ENCODE measurements at regions not wholly inside any gene's neighbourhood (a gene's known extent, or its start where the extent isn't known, plus 50 kb on each side); places are given as distances from the start of the nearest gene placed in this dataset.

GRCh38 chr20:42005211-42005610 is 387.0 kb upstream of the CHD6 start:
- Mint-ChIP-seq H3K4me1 (no peaks in the 10 kb centered on the region), H3K36me3 (ENCODE audit: low read depth) (peaks cover 26% of the 10 kb centered on the region), H3K4me3 (no peak overlapping the region), H3K27me3 (ENCODE audit: insufficient read depth, low read depth, poor library complexity) (peaks cover 3% of the 10 kb centered on the region), H3K9me3 (peaks cover 91% of the 10 kb centered on the region), H3K27ac (no peak overlapping the region)
- Histone ChIP-seq H4K20me1 (replicated peaks; ENCODE audit: insufficient read depth) (no peaks in the 10 kb centered on the region), H3F3A (replicated peaks; ENCODE audit: low read depth) (no peaks in the 10 kb centered on the region), H3K9me2 (ENCODE audit: insufficient read depth) (no peaks in the 10 kb centered on the region), H3K79me2 (replicated peaks; ENCODE audit: insufficient read depth) (no peaks in the 10 kb centered on the region), H2AFZ (no peak overlapping the region), H3K36me3 (ENCODE audit: insufficient read depth) (no peaks in the 10 kb centered on the region), H3K27ac (ENCODE audit: low read depth) (no peak overlapping the region), H3K4me1 (ENCODE audit: insufficient read depth) (no peaks in the 10 kb centered on the region), H3K4me3 (no peak overlapping the region), H3K4me2 (no peak overlapping the region), H3K27me3 (ENCODE audit: insufficient read depth) (no peaks in the 10 kb centered on the region)
- TF ChIP-seq ZNF462 (CRISPR knock-in tag; IDR thresholded peaks at IDR 0.05) (no peak), ZNF114 (CRISPR knock-in tag; IDR thresholded peaks at IDR 0.05) (no peak), POLR2AphosphoS5 (IDR thresholded peaks at IDR 0.05; ENCODE audit: low read depth) (no peak), STAT1 (IDR thresholded peaks at IDR 0.05; ENCODE audit: unreplicated experiment) (no peak), CREB1 (CRISPR knock-in tag; IDR thresholded peaks at IDR 0.05; ENCODE audit: low read depth) (no peak), NANOG (IDR thresholded peaks at IDR 0.05; ENCODE audit: borderline replicate concordance) (no peak), REST (IDR thresholded peaks at IDR 0.05; ENCODE audit: unreplicated experiment) (no peak), EZH2 (IDR thresholded peaks at IDR 0.05; ENCODE audit: low read depth, unreplicated experiment) (no peak), ETS1 (IDR thresholded peaks at IDR 0.05) (no peak), ZNF331 (CRISPR knock-in tag; IDR thresholded peaks at IDR 0.05; ENCODE audit: low read depth) (no peak), CTCF (conservative IDR thresholded peaks at IDR 0.05; ENCODE audit: low read depth in 2 of 2) (no peak), JUNB (IDR thresholded peaks at IDR 0.05; ENCODE audit: unreplicated experiment) (no peak), EZH2phosphoT487 (IDR thresholded peaks at IDR 0.05; ENCODE audit: unreplicated experiment) (no peak)
- no peak for ATAC-seq
- no peak for DNase-seq (ENCODE audit: low spot score)
